ENCODE measurements at regions not wholly inside any gene's neighbourhood (a gene's known extent, or its start where the extent isn't known, plus 50 kb on each side); places are given as distances from the start of the nearest gene placed in this dataset.

DNA sequence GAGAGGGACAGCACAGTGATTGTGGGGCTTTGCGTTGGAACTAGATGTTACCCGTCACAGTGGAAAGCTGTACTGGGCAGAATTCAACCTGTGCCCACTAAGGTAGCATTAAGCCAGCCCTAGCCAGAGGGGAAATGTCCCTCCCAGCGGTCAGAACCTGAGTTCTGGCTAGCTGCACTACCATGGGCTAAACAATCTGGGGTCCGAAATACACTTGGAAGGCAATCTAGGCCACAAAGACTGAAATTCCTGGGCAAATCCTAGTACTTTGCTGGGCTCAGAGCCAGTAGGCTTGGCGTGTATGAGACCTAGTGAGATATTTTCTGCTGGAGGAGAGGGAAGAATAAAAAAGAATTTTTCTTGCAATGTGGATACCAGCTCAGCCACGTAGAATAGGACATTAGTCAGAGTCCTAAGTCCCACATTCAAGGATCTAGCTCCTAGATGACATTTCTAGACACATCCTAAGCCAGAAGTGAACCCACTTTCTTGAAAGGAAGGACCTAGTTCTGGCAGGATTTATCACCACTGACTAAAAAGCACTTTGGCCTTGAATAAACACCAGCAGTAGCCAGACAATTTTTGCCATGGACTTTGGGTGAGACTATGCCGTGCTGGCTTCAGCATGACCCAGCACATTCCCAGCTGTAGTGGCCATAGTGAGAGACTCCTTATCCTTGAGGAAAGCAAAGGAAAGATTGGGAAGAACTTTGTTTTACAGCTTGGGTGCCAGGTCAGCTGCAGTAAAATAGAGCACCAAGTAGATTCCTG lies 618.0 kb downstream of the BRINP1 start:
- H3K4me3 ChIP-seq: no peak overlapping the region
- H3K9me3 ChIP-seq: peaks cover 7% of the 10 kb centered on the region
- no peaks in the 10 kb centered on the region for H3K36me3 ChIP-seq
- no peaks in the 10 kb centered on the region for H3K27me3 ChIP-seq
- no peak for DNase-seq

DNA sequence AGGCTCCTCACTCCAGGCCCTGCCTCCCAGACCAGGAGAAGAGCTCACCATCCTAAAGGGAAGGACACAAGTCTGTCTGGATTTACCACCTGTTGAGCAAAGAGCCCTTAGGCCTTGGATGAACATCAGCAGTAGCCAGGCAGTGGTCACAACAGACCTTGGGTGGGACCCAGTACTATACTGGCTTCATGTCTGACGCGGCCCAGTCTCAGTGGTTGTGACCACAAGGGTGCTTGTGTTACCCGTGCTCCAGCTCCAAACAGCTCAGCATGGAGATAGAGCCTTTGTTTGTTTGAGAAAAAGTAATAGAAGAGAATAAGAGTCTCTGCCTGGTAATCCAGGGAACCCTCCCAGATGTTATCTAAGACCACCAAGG lies 617.4 kb downstream of the BRINP1 start:
- Histone ChIP-seq H3K4me3 (no peak overlapping the region), H3K36me3 (no peaks in the 10 kb centered on the region), H3K27me3 (no peaks in the 10 kb centered on the region), H3K9me3 (peaks cover 7% of the 10 kb centered on the region)
- no peak for DNase-seq

DNA sequence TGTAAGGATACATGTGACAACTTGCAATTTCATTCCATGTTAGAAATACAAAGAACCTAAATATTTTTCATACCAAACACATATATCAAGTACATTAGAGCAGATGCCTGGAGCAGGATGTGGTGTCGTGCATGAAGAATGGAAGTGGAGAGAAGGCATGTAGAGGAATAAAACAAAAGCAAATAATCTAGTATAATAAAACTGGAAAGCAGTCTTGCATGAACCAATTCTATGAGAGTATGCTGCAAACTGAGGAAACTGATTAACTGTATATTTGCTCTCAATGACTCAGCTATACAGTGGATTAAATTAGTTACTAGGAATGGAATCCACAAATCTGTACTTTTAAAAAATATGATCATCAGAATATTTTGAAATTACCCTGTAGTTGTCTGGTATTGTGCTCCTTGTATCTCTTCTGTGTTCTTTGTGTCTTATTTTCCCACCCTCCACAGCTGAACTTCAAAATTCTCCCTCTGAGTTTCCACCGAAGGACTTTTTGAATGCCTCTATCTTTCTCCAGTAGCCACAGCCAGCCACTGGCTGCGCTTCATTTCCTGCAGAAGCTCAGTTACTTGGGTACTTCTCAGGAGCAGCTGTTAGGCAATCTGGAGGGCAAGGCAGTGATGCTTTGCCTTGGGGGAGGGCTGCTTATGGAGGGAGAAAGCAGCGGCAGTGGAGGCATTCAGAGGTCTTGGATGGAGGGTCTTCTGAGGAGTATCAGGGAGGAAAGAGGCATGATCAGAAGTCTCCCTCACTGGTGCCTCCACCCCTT lies 608.0 kb downstream of the BRINP1 start:
- H3K36me3 ChIP-seq: no peaks in the 10 kb centered on the region
- no peaks in the 10 kb centered on the region for H3K9me3 ChIP-seq
- no peaks in the 10 kb centered on the region for H3K27me3 ChIP-seq
- no peak overlapping the region for H3K4me3 ChIP-seq
- peak; percentile 16 for DNase-seq

DNA sequence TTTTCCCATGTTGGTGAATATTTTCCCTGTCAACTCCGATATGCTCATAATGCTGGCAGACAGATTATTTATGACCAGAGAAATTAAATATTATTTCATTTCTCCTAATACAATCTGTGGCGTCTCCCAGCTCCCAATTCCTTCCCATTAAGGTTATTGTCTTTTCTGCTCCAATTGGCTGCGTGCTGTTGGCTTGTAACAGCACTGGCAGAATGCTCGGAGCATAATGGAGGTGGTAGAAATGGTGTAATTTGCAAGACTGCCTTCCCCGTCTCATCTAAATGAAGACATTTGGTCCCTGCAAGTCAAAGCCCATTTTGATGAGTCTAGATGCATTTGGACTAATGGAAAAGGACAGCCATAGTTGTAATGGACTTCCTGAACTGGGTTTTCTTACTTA lies 601.7 kb downstream of the BRINP1 start:
- DNase-seq: no peak
- Histone ChIP-seq H3K27me3 (no peaks in the 10 kb centered on the region), H3K9me3 (no peaks in the 10 kb centered on the region)

DNA sequence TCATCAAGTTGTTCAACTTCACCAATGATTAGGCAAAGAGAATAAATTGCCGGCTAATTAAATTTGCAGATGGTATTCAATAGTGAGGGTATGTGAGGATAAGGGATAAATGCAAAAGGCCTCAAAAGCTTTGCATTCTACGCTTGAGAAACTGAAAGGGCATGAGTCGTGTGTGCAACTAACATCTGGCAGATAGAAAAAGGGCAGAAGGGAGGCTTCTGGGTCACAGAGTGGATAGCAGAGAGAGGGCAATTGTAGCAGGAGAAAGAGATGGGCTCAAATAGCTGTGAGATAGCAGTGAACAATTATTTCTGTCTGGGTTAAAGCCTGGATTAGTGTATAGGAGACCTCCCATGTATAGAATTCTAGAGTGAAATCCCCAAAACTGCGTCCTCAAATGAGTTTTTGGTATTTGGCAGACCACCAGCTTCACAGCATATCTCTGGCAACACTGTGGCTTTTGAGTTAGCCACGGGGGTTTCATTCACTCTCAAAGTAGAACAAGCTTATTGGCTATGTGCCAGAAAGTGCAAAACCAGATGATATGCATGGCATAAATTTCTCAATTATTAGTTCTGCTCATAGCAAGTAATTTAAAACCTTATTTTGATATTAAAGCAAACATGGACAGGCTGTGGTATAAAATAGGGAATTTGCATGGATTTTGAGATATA lies 586.3 kb downstream of the BRINP1 start:
- Histone ChIP-seq H3K4me3 (no peak overlapping the region), H3K36me3 (no peaks in the 10 kb centered on the region), H3K9me3 (no peaks in the 10 kb centered on the region), H3K27me3 (no peaks in the 10 kb centered on the region)
- DNase-seq: no peak

More for the DNA sequence above, 601.7 kb downstream of the BRINP1 start:
- Histone ChIP-seq H3K36me3 (no peaks in the 10 kb centered on the region), H3K4me3 (no peak overlapping the region)

GRCh38 chr9:118784033-118784432 lies 585.2 kb downstream of the BRINP1 start:
- no peaks in the 10 kb centered on the region for H3K36me3 ChIP-seq

DNA sequence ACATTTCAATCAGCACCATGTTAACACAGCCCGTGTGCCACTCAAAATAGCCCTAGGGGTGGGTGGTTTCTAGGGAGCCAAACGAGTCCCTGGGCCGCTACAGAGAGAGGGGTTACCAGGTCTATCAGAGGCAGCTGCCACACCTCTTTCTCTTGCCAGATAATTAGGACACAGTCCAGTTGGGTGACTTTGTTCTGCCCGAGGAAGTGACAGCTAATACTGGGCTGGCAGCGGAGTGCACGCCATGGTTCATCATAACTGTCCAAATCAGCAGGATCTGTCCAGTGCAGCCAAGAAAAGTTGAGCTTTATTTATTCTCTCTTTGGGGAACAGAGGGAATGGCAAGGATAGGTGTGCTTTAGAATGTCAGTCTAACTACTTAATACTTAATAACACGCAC lies 583.8 kb downstream of the BRINP1 start:
- no peaks in the 10 kb centered on the region for H3K27me3 ChIP-seq
- no peaks in the 10 kb centered on the region for H3K36me3 ChIP-seq
- DNase-seq: no peak

More at GRCh38 chr9:118784033-118784432, 585.2 kb downstream of the BRINP1 start:
- no peak for DNase-seq
- no peaks in the 10 kb centered on the region for H3K9me3 ChIP-seq
- no peak overlapping the region for H3K4me3 ChIP-seq
- H3K27me3 ChIP-seq: no peaks in the 10 kb centered on the region

DNA sequence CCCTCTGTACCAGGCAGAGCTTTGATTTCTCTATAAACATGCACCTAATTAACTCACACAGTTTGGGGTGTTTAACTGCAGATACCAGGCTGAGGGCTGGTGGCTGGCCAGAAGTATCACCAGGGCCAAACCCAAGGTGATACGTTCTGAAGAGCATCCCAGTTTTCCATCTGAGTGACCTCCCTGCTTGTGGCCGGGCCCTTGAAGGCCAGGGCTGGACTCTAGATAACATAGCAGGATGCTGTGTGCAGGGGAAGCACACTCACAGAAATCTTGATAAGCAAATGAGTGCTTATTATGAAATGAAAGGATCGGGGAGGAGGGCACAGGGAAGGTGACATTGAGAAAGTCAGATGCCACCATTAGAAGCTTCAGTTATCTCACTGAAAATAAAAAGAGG lies 582.4 kb downstream of the BRINP1 start:
- H3K27me3 ChIP-seq: no peaks in the 10 kb centered on the region
- no peaks in the 10 kb centered on the region for H3K9me3 ChIP-seq
- H3K36me3 ChIP-seq: no peaks in the 10 kb centered on the region
- no peak overlapping the region for H3K4me3 ChIP-seq
- DNase-seq: no peak

More for the DNA sequence above, 583.8 kb downstream of the BRINP1 start:
- Histone ChIP-seq H3K4me3 (no peak overlapping the region), H3K9me3 (no peaks in the 10 kb centered on the region)

DNA sequence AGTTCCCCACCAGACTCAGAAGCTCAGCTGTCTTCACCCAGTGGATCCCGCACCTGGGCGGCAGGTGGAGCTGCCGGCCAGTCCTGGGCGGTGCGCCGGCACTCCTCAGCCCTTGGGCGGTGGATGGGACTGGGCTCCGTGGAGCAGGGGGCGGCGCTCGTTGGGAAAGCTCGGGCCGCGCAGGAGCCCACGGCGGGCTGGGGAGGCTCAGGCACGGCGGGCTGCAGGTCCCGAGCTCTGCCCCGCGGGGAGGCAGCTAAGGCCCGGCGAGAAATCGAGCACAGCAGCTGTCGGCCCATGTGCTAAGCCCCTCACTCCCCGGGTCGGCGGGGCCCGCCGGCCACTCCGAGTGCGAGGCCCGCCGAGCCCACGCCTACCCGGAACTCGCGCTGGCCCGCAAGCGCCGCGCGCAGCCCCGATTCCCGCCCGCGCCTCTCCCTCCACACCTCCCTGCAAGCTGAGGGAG lies 560.0 kb downstream of the BRINP1 start:
- Histone ChIP-seq H3K36me3 (no peaks in the 10 kb centered on the region), H3K4me3 (no peak overlapping the region), H3K27me3 (no peaks in the 10 kb centered on the region), H3K9me3 (no peaks in the 10 kb centered on the region)
- no peak for DNase-seq

- DNase-seq: no peak
- H3K9me3 ChIP-seq: no peaks in the 10 kb centered on the region
Observed at GRCh38 chr9:118829334-118829733, 539.9 kb downstream of the BRINP1 start.

DNA sequence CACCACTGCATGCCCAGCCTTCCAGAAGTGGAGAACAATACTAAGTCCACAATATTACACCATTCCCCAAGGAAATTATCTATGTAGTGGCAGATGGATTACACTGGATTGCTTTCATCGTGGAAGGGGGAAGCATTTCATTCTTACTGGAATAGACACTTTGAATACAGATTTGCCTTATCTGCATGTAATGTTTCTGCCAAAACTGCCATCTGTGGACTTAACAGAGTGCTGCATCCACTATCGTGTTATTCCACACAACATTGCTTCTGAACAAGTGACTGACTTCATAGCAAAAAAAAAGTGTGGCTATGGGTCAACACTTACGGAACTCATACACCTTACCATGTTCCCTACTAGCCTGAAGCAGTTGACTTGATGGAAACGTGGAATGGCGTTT lies 536.9 kb downstream of the BRINP1 start:
- H3K9me3 ChIP-seq: no peaks in the 10 kb centered on the region

More at GRCh38 chr9:118829334-118829733, 539.9 kb downstream of the BRINP1 start:
- no peak overlapping the region for H3K4me3 ChIP-seq
- H3K36me3 ChIP-seq: no peaks in the 10 kb centered on the region
- no peaks in the 10 kb centered on the region for H3K27me3 ChIP-seq

DNA sequence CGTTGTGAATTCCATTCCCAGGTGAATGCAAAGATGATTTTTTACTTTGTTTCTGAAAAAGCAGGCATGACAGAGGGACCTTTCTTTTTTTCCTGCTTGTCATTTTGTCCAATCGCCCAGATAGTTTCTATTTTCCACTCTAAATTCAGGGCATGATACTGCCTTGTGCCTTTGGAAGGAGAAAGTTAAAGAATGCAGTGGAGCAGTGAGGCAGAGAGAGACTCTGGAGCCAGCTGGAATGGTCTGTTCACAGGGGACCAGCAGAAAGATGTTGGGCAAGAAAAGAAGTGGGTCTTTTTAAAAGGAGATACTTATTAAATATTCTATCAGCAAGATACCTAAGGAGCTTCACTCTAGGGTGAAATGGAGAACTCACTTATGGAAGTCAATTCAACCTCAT lies 532.3 kb downstream of the BRINP1 start:
- H3K27me3 ChIP-seq: no peaks in the 10 kb centered on the region

More for the DNA sequence above, 536.9 kb downstream of the BRINP1 start:
- no peak for DNase-seq
- H3K36me3 ChIP-seq: no peaks in the 10 kb centered on the region
- H3K27me3 ChIP-seq: no peaks in the 10 kb centered on the region
- H3K4me3 ChIP-seq: no peak overlapping the region

GRCh38 chr9:118871531-118871930 lies 497.7 kb downstream of the BRINP1 start:
- DNase-seq: no peak
- Histone ChIP-seq H3K9me3 (no peaks in the 10 kb centered on the region), H3K27me3 (no peaks in the 10 kb centered on the region), H3K4me3 (no peak overlapping the region), H3K36me3 (no peaks in the 10 kb centered on the region)

More for the DNA sequence above, 532.3 kb downstream of the BRINP1 start:
- Histone ChIP-seq H3K9me3 (no peaks in the 10 kb centered on the region), H3K36me3 (no peaks in the 10 kb centered on the region), H3K4me3 (no peak overlapping the region)
- DNase-seq: no peak

GRCh38 chr9:118882684-118883083 lies 486.6 kb downstream of the BRINP1 start:
- peak; percentile 42 for DNase-seq
- H3K4me3 ChIP-seq: no peak overlapping the region
- H3K36me3 ChIP-seq: no peaks in the 10 kb centered on the region
- no peaks in the 10 kb centered on the region for H3K9me3 ChIP-seq
- no peaks in the 10 kb centered on the region for H3K27me3 ChIP-seq

- no peaks in the 10 kb centered on the region for H3K36me3 ChIP-seq
- no peaks in the 10 kb centered on the region for H3K9me3 ChIP-seq
- H3K4me3 ChIP-seq: no peak overlapping the region
- H3K27me3 ChIP-seq: no peaks in the 10 kb centered on the region
- DNase-seq: no peak
Observed at GRCh38 chr9:118883411-118883810, 485.8 kb downstream of the BRINP1 start.

DNA sequence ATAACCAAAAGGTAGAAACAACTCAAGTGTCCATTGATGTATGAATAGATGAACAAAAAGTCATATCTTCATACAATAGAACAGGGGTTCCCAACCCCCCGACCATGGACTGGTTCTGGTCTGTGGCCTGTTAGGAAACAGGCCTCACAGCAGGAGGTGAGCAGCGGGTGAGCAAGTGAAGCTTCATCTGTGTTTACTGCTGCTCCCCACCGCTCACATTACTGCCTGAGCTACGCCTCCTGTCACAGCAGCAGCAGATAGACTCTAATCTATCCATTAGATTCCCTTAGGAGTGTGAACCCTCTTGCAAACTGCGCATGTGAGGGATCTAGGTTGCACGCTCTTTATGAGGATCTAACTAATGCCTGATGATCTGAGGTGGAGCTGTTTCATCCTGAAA lies 478.0 kb downstream of the BRINP1 start:
- Histone ChIP-seq H3K36me3 (no peaks in the 10 kb centered on the region), H3K4me3 (no peak overlapping the region), H3K27me3 (no peaks in the 10 kb centered on the region), H3K9me3 (no peaks in the 10 kb centered on the region)
- DNase-seq: no peak

GRCh38 chr9:118896324-118897000 lies 472.8 kb downstream of the BRINP1 start:
- Histone ChIP-seq H3K27me3 (no peaks in the 10 kb centered on the region), H3K4me3 (no peak overlapping the region), H3K9me3 (no peaks in the 10 kb centered on the region), H3K36me3 (no peaks in the 10 kb centered on the region)
- DNase-seq: peak; percentile 5
